AG04450 (cell line): ENCODE measurements at regions not wholly inside any gene's neighbourhood (a gene's known extent, or its start where the extent isn't known, plus 50 kb on each side); places are given as distances from the start of the nearest gene placed in this dataset.

Source experiments
- CTCF ChIA-PET: fragments of 300-600, 350-600 bp; formaldehyde crosslinking; extraction: SDS; loops from one replicate; lab custom pipeline; 2022; ENCODE audit warnings: antibody characterized with exemption, inconsistent platforms; lab: Charles Lee
- POLR2A ChIA-PET: fragments of 350-600 bp; formaldehyde crosslinking; extraction: SDS; loops from one replicate; lab custom pipeline; 2021; ENCODE audit warnings: antibody characterized with exemption, inconsistent platforms; lab: Yijun Ruan, JAX
- DNase-seq: peaks from one replicate; pipeline ENCODE4 v3.0.0-alpha.2; 2011; ENCODE audit warnings: low read depth, low spot score
- H3K27ac ChIP-seq: one replicate; pipeline ENCODE4 v1.5.1; 2012; ENCODE audit warnings: low read depth, low read length, control low read depth
- H3K27me3 ChIP-seq: one replicate; pipeline ENCODE4 v1.6.0; 2012; ENCODE audit warnings: low read length; ENCODE audit not compliant: control insufficient read depth, insufficient read depth
- H3K4me3 ChIP-seq: 2 replicates; pipeline ENCODE4 v1.5.1; 2011; ENCODE audit warnings: mild to moderate bottlenecking, low read depth, low read length, control low read depth
- H3K9me3 ChIP-seq: 2 replicates; pipeline ENCODE4 v1.5.1; 2012; ENCODE audit warnings: low read length; ENCODE audit not compliant: control insufficient read depth, insufficient read depth
- CTCF ChIP-seq: IDR thresholded peaks from 2 replicates; pipeline ENCODE4 v1.5.1; 2011; ENCODE audit warnings: low read depth, low read length, control low read depth, inconsistent platforms

- no peak for DNase-seq
- ChIA-PET POLR2A (no interaction called here), CTCF (no interaction called here)
- TF ChIP-seq CTCF: no peak
- no peaks in the 10 kb centered on the region for H3K9me3 ChIP-seq
- no peak overlapping the region for H3K27ac ChIP-seq
- H3K27me3 ChIP-seq: peaks cover 9% of the 10 kb centered on the region
- no peak overlapping the region for H3K4me3 ChIP-seq
These were observed 54.8 kb upstream of the IFRD1 start for GRCh38 chr7:112395411-112395810.

DNA sequence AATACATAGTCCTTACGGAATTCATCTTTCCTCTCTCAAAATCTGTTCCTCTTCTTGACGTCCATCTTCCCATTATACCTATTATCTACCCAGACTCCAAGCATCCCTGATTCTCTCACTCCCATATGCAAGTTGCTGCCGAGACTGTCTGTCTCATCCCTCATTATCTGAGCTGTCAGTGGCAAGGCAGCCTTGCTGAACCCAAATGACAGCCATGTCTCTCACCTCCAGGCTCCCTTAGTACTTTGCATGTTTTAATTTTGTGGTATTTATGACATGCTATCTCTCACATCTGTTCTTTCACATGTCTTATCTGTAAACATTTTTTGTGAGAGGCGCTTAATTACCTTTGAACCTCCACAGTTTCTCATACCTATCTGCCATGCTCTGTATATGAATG lies 54.4 kb upstream of the IFRD1 start:
- CTCF ChIA-PET: no interaction called here
- TF ChIP-seq CTCF: no peak
- Histone ChIP-seq H3K4me3 (no peak overlapping the region), H3K9me3 (no peaks in the 10 kb centered on the region), H3K27ac (no peak overlapping the region), H3K27me3 (peaks cover 9% of the 10 kb centered on the region)
- POLR2A ChIA-PET: no interaction called here
- DNase-seq: no peak

DNA sequence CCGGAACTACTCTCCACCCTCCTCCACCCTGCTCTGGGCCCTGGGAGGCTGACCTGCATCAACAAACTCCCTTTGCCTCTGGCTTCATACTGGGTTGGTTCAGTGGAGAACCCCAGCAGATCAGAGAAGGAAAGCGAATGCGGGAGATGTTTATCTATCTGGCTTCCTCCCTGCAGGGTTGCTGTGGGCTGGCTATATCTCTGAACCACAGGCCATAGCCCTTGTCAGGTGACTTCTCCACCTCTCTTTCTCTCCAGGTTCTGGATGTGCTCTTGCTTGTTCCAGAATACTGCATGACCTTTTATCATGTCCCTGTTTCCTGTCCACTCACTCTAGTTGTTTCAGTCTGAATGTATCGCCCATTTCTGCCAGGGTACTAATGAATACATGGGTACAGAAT lies 51.7 kb upstream of the IFRD1 start:
- no peaks in the 10 kb centered on the region for H3K9me3 ChIP-seq
- DNase-seq: no peak
- ChIA-PET POLR2A (interaction anchor here (1.0 kb wide), 1 partner anchor 52 kb away, joined by 3 read pairs; the partner anchor contains the start of gene IFRD1), CTCF (no interaction called here)
- no peak overlapping the region for H3K27ac ChIP-seq
- no peak overlapping the region for H3K4me3 ChIP-seq
- no peak for TF ChIP-seq CTCF
- H3K27me3 ChIP-seq: peaks cover 9% of the 10 kb centered on the region

DNA sequence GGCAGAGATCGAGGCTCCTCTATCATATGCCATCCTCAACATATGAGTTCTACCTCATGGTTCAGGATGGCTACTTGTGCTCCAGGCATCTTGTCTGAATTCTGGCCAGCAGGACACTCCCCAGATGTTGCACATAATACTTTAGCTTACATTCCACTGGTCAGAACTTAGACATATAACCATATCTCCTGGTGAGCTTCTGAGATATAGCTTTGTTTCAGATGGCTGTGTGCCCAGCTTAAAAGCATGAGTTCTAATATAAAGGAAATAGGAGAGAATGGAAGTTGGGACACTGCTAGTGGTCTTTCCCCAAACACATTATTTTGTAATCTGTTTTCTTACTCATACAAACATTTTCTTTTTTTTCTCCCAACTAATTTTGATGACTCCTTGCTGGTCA lies 50.8 kb upstream of the IFRD1 start:
- no peak overlapping the region for H3K27ac ChIP-seq
- DNase-seq: no peak
- TF ChIP-seq CTCF: no peak

DNA sequence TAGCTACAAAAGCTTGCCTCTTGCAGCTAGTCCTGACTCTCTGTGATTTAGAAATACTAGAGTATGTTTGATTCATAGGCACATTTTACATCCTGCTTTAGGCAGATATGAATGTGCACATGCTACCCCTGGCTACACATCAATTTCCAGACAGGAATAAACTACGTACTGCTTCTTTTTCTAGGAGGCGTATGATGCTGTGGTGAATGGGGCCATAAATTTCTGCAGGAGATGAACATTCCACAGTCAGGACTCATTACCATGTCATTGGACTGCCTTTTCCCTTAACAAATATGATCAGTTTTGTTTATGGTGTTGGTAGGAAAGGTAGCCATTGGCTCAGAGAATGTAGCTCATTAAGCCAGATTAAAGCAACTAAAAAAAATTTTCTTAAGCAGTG lies 50.1 kb upstream of the IFRD1 start:
- POLR2A ChIA-PET: interaction anchor here (0.5 to 1.0 kb wide), 2 partner anchors 9 to 28 kb away, joined by 3 to 4 read pairs; no protein-coding TSS in a partner anchor
- no peak for TF ChIP-seq CTCF

More for the DNA sequence above, 50.8 kb upstream of the IFRD1 start:
- Histone ChIP-seq H3K27me3 (peaks cover 6% of the 10 kb centered on the region), H3K9me3 (no peaks in the 10 kb centered on the region), H3K4me3 (no peak overlapping the region)
- ChIA-PET CTCF (interaction anchor here (0.9 kb wide), 1 partner anchor 647 kb away, joined by 3 read pairs; no protein-coding TSS in a partner anchor), POLR2A (interaction anchor here (0.5 to 1.0 kb wide), 2 partner anchors 8 to 29 kb away, joined by 3 to 4 read pairs; no protein-coding TSS in a partner anchor)

More for the DNA sequence above, 50.1 kb upstream of the IFRD1 start:
- peaks cover 3% of the 10 kb centered on the region for H3K27me3 ChIP-seq
- H3K27ac ChIP-seq: no peak overlapping the region
- no peak for DNase-seq
- H3K4me3 ChIP-seq: no peak overlapping the region
- no peaks in the 10 kb centered on the region for H3K9me3 ChIP-seq
- CTCF ChIA-PET: interaction anchor here (0.9 to 1.7 kb wide), 3 partner anchors 16 to 648 kb away, joined by 3 to 4 read pairs (median 3); no protein-coding TSS in a partner anchor
